Activated CD4-positive, alpha-beta T cell treated with anti-CD3 and anti-CD28 coated beads, Interleukin-2, Interleukin-6, amounts not matched to agents 100 ng/mL and 50 ng/mL, durations not matched to agents 16 hours and 8 hours (primary cell): ENCODE measurements at regions not wholly inside any gene's neighbourhood (a gene's known extent, or its start where the extent isn't known, plus 50 kb on each side); places are given as distances from the start of the nearest gene placed in this dataset.
A peak's percentile ranks its signal among the peaks of the same experiment; 100 is the strongest.
"Not testable (repeated sequence)": the region's sequence is repeated elsewhere in the genome, so short reads cannot be mapped to it uniquely, and the experiment has no call there.

Experiments
- DNase-seq: peaks from one replicate; pipeline ENCODE4 v3.0.0-alpha.2; 2020

GRCh38 chr20:12838261-12838866 is 170.4 kb upstream of the SPTLC3 start:
- peak; percentile 13 for DNase-seq

GRCh38 chr20:12847872-12848271 is 160.9 kb upstream of the SPTLC3 start:
- no peak for DNase-seq

- no peak for DNase-seq
These were observed 159.4 kb upstream of the SPTLC3 start for GRCh38 chr20:12849225-12849910.

- not testable (repeated sequence) for DNase-seq
These were observed 151.1 kb upstream of the SPTLC3 start for GRCh38 chr20:12857643-12858042.

GRCh38 chr20:12860619-12861247 is 148.0 kb upstream of the SPTLC3 start:
- DNase-seq = no peak

- no peak for DNase-seq
These were observed 139.1 kb upstream of the SPTLC3 start for GRCh38 chr20:12869669-12870068.

- DNase-seq = no peak
These were observed 138.2 kb upstream of the SPTLC3 start for GRCh38 chr20:12870588-12870987.

- no peak for DNase-seq
These were observed 133.8 kb upstream of the SPTLC3 start for GRCh38 chr20:12874933-12875332.

- DNase-seq = no peak
These were observed 133.3 kb upstream of the SPTLC3 start for GRCh38 chr20:12875510-12875909.

- DNase-seq = no peak
These were observed 125.8 kb upstream of the SPTLC3 start for GRCh38 chr20:12882832-12883506.

- no peak for DNase-seq
These were observed 125.3 kb upstream of the SPTLC3 start for GRCh38 chr20:12883507-12883885.

- no peak for DNase-seq
These were observed 122.0 kb upstream of the SPTLC3 start for GRCh38 chr20:12886618-12887363.

GRCh38 chr20:12891643-12892042 is 117.1 kb upstream of the SPTLC3 start:
- DNase-seq = no peak

GRCh38 chr20:12893019-12893418 is 115.8 kb upstream of the SPTLC3 start:
- no peak for DNase-seq

GRCh38 chr20:12893653-12894052 is 115.1 kb upstream of the SPTLC3 start:
- no peak for DNase-seq

- DNase-seq = no peak
These were observed 114.7 kb upstream of the SPTLC3 start for GRCh38 chr20:12894089-12894488.

GRCh38 chr20:12896180-12896579 is 112.6 kb upstream of the SPTLC3 start:
- no peak for DNase-seq

- no peak for DNase-seq
These were observed 105.8 kb upstream of the SPTLC3 start for GRCh38 chr20:12902992-12903391.

GRCh38 chr20:12906361-12906760 is 102.4 kb upstream of the SPTLC3 start:
- DNase-seq = no peak

- DNase-seq = no peak
These were observed 97.4 kb upstream of the SPTLC3 start for GRCh38 chr20:12911372-12911771.

- no peak for DNase-seq
These were observed 94.9 kb upstream of the SPTLC3 start for GRCh38 chr20:12913781-12914443.

- DNase-seq = no peak
These were observed 94.0 kb upstream of the SPTLC3 start for GRCh38 chr20:12914804-12915203.

- DNase-seq = no peak
These were observed 92.1 kb upstream of the SPTLC3 start for GRCh38 chr20:12916699-12917098.
